ENCODE measurements at regions not wholly inside any gene's neighbourhood (a gene's known extent, or its start where the extent isn't known, plus 50 kb on each side); places are given as distances from the start of the nearest gene placed in this dataset.
"Not testable (repeated sequence)": the region's sequence is repeated elsewhere in the genome, so short reads cannot be mapped to it uniquely, and the experiment has no call there.

DNA sequence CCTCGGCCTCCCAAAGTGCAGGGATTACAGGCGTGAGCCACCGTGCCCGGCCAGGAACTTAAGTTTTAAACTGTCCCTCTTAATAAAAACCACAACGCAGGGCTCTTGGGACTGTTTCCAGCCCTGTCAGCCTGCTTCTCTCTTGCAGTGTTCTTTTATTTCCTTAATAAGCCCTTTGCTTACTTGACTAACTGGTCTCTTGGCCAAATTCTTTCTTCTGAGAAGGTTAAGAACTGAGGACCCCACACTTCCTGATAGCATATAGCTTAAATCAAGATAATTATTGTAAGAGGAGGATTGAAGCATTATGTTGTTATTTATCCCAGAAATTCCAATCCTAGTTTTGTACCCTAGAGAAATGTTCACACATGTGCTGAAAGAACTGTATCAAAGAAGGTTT, 128.2 kb upstream of the UXS1 start:
- H3K36me3 ChIP-seq (ENCODE audit: control insufficient read depth in 5 of 5, insufficient read depth in 5 of 5, low read length in 5 of 5): no peaks in the 10 kb centered on the region
- H3K4me3 ChIP-seq (ENCODE audit: low read depth in 1 of 5, low read length in 5 of 5): no peak overlapping the region
- H3K27me3 ChIP-seq (ENCODE audit: control insufficient read depth in 5 of 5, insufficient read depth in 4 of 5, low read length in 5 of 5): no peaks in the 10 kb centered on the region
- no peaks in the 10 kb centered on the region for H3K9me3 ChIP-seq (ENCODE audit: control insufficient read depth in 5 of 5, low read length in 5 of 5)
- H3K27ac ChIP-seq (ENCODE audit: low read depth, low read length): no peak overlapping the region
- no peak overlapping the region for H3K9ac ChIP-seq (ENCODE audit: low read length in 5 of 5)
- no peaks in the 10 kb centered on the region for H3K4me1 ChIP-seq (ENCODE audit: control insufficient read depth in 5 of 5, insufficient read depth in 5 of 5, low read length in 5 of 5)

DNA sequence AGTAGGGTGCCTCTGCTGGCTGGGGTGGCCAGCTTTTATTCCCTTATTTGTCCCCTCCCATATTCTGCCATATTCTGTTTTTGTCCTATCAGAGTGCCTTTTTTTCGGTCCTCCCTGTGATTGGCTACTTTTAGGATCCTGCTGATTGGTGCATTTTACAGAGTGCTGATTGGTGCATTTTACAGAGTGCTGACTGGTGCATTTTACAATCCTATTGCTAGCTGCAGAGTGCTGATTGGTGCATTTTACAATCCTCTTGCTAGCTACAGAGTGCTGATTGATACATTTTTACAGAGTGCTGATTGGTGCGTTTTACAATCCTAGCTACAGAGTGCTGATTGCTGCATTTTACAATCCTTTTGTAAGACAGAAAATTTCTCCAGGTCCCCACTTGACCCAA, 126.3 kb upstream of the UXS1 start:
- H3K4me1 ChIP-seq (ENCODE audit: control insufficient read depth in 5 of 5, insufficient read depth in 5 of 5, low read length in 5 of 5); H3K27me3 ChIP-seq (ENCODE audit: control insufficient read depth in 5 of 5, insufficient read depth in 4 of 5, low read length in 5 of 5); H3K4me3 ChIP-seq (ENCODE audit: low read depth in 1 of 5, low read length in 5 of 5); H3K9ac ChIP-seq (ENCODE audit: low read length in 5 of 5); H3K9me3 ChIP-seq (ENCODE audit: control insufficient read depth in 5 of 5, low read length in 5 of 5); H3K36me3 ChIP-seq (ENCODE audit: control insufficient read depth in 5 of 5, insufficient read depth in 5 of 5, low read length in 5 of 5); H3K27ac ChIP-seq (ENCODE audit: low read depth, low read length): not testable (repeated sequence)

- Histone ChIP-seq H3K27ac (ENCODE audit: low read depth, low read length) (no peak overlapping the region), H3K36me3 (ENCODE audit: control insufficient read depth in 5 of 5, insufficient read depth in 5 of 5, low read length in 5 of 5) (no peaks in the 10 kb centered on the region), H3K9ac (ENCODE audit: low read length in 5 of 5) (no peak overlapping the region), H3K4me3 (ENCODE audit: low read depth in 1 of 5, low read length in 5 of 5) (no peak overlapping the region), H3K9me3 (ENCODE audit: control insufficient read depth in 5 of 5, low read length in 5 of 5) (no peaks in the 10 kb centered on the region), H3K4me1 (ENCODE audit: control insufficient read depth in 5 of 5, insufficient read depth in 5 of 5, low read length in 5 of 5) (no peaks in the 10 kb centered on the region), H3K27me3 (ENCODE audit: control insufficient read depth in 5 of 5, insufficient read depth in 4 of 5, low read length in 5 of 5) (no peaks in the 10 kb centered on the region)
These were observed 122.8 kb upstream of the UXS1 start for GRCh38 chr2:106316915-106317314.

GRCh38 chr2:106314444-106314843, 120.3 kb upstream of the UXS1 start:
- Histone ChIP-seq H3K27me3 (ENCODE audit: control insufficient read depth in 5 of 5, insufficient read depth in 4 of 5, low read length in 5 of 5) (no peaks in the 10 kb centered on the region), H3K36me3 (ENCODE audit: control insufficient read depth in 5 of 5, insufficient read depth in 5 of 5, low read length in 5 of 5) (no peaks in the 10 kb centered on the region), H3K4me3 (ENCODE audit: low read depth in 1 of 5, low read length in 5 of 5) (no peak overlapping the region), H3K27ac (ENCODE audit: low read depth, low read length) (no peak overlapping the region), H3K9ac (ENCODE audit: low read length in 5 of 5) (no peak overlapping the region), H3K9me3 (ENCODE audit: control insufficient read depth in 5 of 5, low read length in 5 of 5) (no peaks in the 10 kb centered on the region), H3K4me1 (ENCODE audit: control insufficient read depth in 5 of 5, insufficient read depth in 5 of 5, low read length in 5 of 5) (no peaks in the 10 kb centered on the region)

DNA sequence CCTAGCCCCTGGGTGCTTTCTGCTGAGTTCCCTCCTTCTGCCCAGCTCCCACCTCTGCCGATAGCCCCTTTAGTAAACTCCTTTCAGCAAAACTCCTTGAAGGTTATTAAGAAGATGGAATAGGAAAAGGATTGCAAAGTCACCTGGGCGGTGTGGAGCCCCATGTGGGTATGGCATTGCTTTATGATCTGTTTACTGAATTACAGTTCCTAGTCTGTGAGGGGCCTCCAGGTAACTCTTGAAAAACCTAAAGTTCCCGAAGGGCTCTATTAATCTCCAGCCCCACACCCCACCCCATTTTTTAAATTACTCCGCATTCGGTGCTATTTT, 116.9 kb upstream of the UXS1 start:
- Histone ChIP-seq H3K27ac (ENCODE audit: low read depth, low read length) (no peak overlapping the region), H3K4me3 (ENCODE audit: low read depth in 1 of 5, low read length in 5 of 5) (no peak overlapping the region), H3K4me1 (ENCODE audit: control insufficient read depth in 5 of 5, insufficient read depth in 5 of 5, low read length in 5 of 5) (no peaks in the 10 kb centered on the region), H3K27me3 (ENCODE audit: control insufficient read depth in 5 of 5, insufficient read depth in 4 of 5, low read length in 5 of 5) (no peaks in the 10 kb centered on the region), H3K9me3 (ENCODE audit: control insufficient read depth in 5 of 5, low read length in 5 of 5) (no peaks in the 10 kb centered on the region), H3K9ac (ENCODE audit: low read length in 5 of 5) (no peak overlapping the region), H3K36me3 (ENCODE audit: control insufficient read depth in 5 of 5, insufficient read depth in 5 of 5, low read length in 5 of 5) (no peaks in the 10 kb centered on the region)

DNA sequence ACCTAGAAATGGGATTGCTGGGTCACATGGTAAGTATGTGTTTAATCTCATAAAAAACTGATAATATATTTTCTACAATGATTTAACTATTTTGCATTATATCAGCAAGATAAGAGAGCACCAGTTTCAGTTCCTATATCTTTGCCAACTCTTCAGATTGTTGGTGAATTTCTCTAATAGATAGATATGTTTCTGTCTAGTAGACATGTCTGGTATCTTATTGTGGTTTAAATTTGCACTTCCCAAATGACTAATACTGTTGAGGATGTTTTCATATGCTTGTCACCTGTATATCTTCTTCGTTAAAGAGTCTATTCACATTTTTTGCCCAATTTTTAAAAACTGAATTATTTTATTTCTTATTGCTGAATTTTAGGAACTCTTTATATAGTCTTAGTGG, 113.8 kb upstream of the UXS1 start:
- no peak overlapping the region for H3K27ac ChIP-seq (ENCODE audit: low read depth, low read length)
- no peaks in the 10 kb centered on the region for H3K36me3 ChIP-seq (ENCODE audit: control insufficient read depth in 5 of 5, insufficient read depth in 5 of 5, low read length in 5 of 5)
- no peak overlapping the region for H3K9ac ChIP-seq (ENCODE audit: low read length in 5 of 5)
- no peak overlapping the region for H3K4me3 ChIP-seq (ENCODE audit: low read depth in 1 of 5, low read length in 5 of 5)
- H3K27me3 ChIP-seq (ENCODE audit: control insufficient read depth in 5 of 5, insufficient read depth in 4 of 5, low read length in 5 of 5): no peaks in the 10 kb centered on the region
- H3K4me1 ChIP-seq (ENCODE audit: control insufficient read depth in 5 of 5, insufficient read depth in 5 of 5, low read length in 5 of 5): no peaks in the 10 kb centered on the region
- H3K9me3 ChIP-seq (ENCODE audit: control insufficient read depth in 5 of 5, low read length in 5 of 5): peaks cover 0 to 4% (median 0%) of the 10 kb centered on the region in 5 donors

DNA sequence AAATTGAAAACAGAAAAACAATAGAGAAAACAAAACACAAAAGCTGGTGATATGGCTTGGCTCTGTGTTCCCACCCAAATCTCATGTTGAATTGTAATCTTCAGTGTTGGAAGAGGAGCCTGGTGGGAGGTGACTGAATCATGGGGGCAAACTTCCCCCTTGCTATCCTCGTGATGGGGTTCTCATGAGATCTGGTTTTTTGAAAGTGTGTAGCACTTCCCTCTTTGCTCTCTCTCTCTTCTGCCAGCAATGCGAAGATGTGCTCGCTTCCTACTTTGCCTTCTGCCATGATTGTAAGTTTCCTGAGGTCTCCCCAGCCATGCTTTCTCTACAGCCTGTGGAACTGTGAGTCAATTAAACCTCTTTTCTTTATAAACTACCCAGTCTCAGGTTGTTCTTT, 112.3 kb upstream of the UXS1 start:
- no peak overlapping the region for H3K27ac ChIP-seq (ENCODE audit: low read depth, low read length)
- no peak overlapping the region for H3K4me3 ChIP-seq (ENCODE audit: low read depth in 1 of 5, low read length in 5 of 5)
- no peak overlapping the region for H3K9ac ChIP-seq (ENCODE audit: low read length in 5 of 5)
- H3K9me3 ChIP-seq (ENCODE audit: control insufficient read depth in 5 of 5, low read length in 5 of 5): peaks cover 0 to 4% (median 0%) of the 10 kb centered on the region in 5 donors
- no peaks in the 10 kb centered on the region for H3K27me3 ChIP-seq (ENCODE audit: control insufficient read depth in 5 of 5, insufficient read depth in 4 of 5, low read length in 5 of 5)
- H3K36me3 ChIP-seq (ENCODE audit: control insufficient read depth in 5 of 5, insufficient read depth in 5 of 5, low read length in 5 of 5): no peaks in the 10 kb centered on the region
- H3K4me1 ChIP-seq (ENCODE audit: control insufficient read depth in 5 of 5, insufficient read depth in 5 of 5, low read length in 5 of 5): no peaks in the 10 kb centered on the region

GRCh38 chr2:106304612-106305184, 110.6 kb upstream of the UXS1 start:
- Histone ChIP-seq H3K27me3 (ENCODE audit: control insufficient read depth in 5 of 5, insufficient read depth in 4 of 5, low read length in 5 of 5) (no peaks in the 10 kb centered on the region), H3K4me1 (ENCODE audit: control insufficient read depth in 5 of 5, insufficient read depth in 5 of 5, low read length in 5 of 5) (no peaks in the 10 kb centered on the region), H3K9ac (ENCODE audit: low read length in 5 of 5) (no peak overlapping the region), H3K9me3 (ENCODE audit: control insufficient read depth in 5 of 5, low read length in 5 of 5) (peaks cover 0 to 4% (median 0%) of the 10 kb centered on the region in 5 donors), H3K4me3 (ENCODE audit: low read depth in 1 of 5, low read length in 5 of 5) (no peak overlapping the region), H3K27ac (ENCODE audit: low read depth, low read length) (no peak overlapping the region), H3K36me3 (ENCODE audit: control insufficient read depth in 5 of 5, insufficient read depth in 5 of 5, low read length in 5 of 5) (no peaks in the 10 kb centered on the region)

DNA sequence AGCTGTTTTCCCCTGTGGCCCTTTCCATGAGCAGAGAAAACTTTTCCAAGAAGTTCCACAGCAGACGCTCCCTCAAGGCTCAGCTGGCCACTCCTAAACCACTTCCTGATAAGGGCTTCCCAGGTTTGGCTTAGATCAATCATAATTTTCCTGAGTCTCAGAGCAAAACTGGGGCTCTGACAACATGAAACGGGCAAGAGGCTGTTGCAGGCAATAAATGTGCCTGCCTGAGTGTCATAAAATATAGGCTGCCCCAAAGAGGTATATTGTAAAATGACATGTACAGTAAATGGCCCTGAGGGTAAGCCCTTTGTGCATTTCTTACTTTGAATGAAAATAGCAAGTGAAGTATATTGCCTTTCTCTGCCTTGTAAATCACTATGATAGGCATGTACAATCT, 105.6 kb upstream of the UXS1 start:
- peaks cover 0 to 2% (median 0%) of the 10 kb centered on the region in 5 donors for H3K27me3 ChIP-seq (ENCODE audit: control insufficient read depth in 5 of 5, insufficient read depth in 4 of 5, low read length in 5 of 5)
- peaks cover 0 to 2% (median 0%) of the 10 kb centered on the region in 5 donors for H3K9me3 ChIP-seq (ENCODE audit: control insufficient read depth in 5 of 5, low read length in 5 of 5)
- no peak overlapping the region for H3K27ac ChIP-seq (ENCODE audit: low read depth, low read length)
- no peak overlapping the region for H3K4me3 ChIP-seq (ENCODE audit: low read depth in 1 of 5, low read length in 5 of 5)
- no peak overlapping the region for H3K9ac ChIP-seq (ENCODE audit: low read length in 5 of 5)
- H3K36me3 ChIP-seq (ENCODE audit: control insufficient read depth in 5 of 5, insufficient read depth in 5 of 5, low read length in 5 of 5): no peaks in the 10 kb centered on the region
- no peaks in the 10 kb centered on the region for H3K4me1 ChIP-seq (ENCODE audit: control insufficient read depth in 5 of 5, insufficient read depth in 5 of 5, low read length in 5 of 5)

DNA sequence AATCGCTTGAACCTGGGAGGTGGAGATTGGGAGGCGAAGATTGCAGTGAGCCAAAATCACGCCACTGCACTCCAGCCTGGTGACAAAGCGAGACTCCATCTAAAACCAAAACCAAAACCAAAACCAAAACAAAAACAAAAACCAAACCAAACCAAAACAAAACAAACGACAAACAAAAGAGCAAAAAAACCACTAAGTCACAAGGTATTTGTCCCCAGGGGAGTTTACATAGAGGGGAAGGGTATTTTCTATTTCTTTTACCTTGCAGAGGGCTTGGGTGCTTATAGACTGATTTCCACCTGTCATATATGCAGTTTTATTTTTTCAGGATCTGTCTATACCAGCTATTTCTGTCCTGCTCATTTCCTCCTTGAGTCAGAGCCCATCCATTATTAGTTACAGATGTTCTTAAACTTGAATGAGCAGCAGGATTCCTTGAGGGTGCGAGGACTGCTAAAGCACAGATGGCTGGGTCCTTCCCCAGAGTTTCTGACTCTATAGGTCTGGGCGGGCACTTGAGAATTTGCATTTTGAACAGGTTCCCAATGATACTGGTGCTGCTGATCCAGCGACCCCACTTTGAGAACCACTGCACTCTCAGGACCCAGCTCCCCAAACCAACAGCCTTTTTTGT, 102.2 kb upstream of the UXS1 start:
- H3K36me3 ChIP-seq (ENCODE audit: control insufficient read depth in 5 of 5, insufficient read depth in 5 of 5, low read length in 5 of 5): no peaks in the 10 kb centered on the region
- no peak overlapping the region for H3K4me3 ChIP-seq (ENCODE audit: low read depth in 1 of 5, low read length in 5 of 5)
- H3K27me3 ChIP-seq (ENCODE audit: control insufficient read depth in 5 of 5, insufficient read depth in 4 of 5, low read length in 5 of 5): peaks cover 0 to 2% (median 0%) of the 10 kb centered on the region in 5 donors
- H3K9me3 ChIP-seq (ENCODE audit: control insufficient read depth in 5 of 5, low read length in 5 of 5): no peaks in the 10 kb centered on the region
- no peaks in the 10 kb centered on the region for H3K4me1 ChIP-seq (ENCODE audit: control insufficient read depth in 5 of 5, insufficient read depth in 5 of 5, low read length in 5 of 5)
- H3K9ac ChIP-seq (ENCODE audit: low read length in 5 of 5): no peak overlapping the region
- H3K27ac ChIP-seq (ENCODE audit: low read depth, low read length): no peak overlapping the region

All from subcutaneous abdominal adipose tissue (tissue), 5 donors.